Loucy (cell line): ENCODE measurements at regions not wholly inside any gene's neighbourhood (a gene's known extent, or its start where the extent isn't known, plus 50 kb on each side); places are given as distances from the start of the nearest gene placed in this dataset.

ENCODE experiments used
- H2AFZ ChIP-seq: fragments of 200-600 bp; sonication (generic); 2 replicates; pipeline ENCODE4 v1.6.0; 2016; ENCODE audit warnings: antibody characterized with exemption, mild to moderate bottlenecking, low read length, moderate library complexity
- H3F3A ChIP-seq: fragments of 200-600 bp; 2 replicates; pipeline ENCODE4 v1.6.0; 2016; ENCODE audit warnings: antibody characterized with exemption, low read depth, mild to moderate bottlenecking
- H3K27me3 ChIP-seq: fragments of 200-600 bp; sonication (generic); 2 replicates; pipeline ENCODE4 v1.6.1; 2014; ENCODE audit warnings: low read length, mild to moderate bottlenecking; ENCODE audit not compliant: insufficient read depth, poor library complexity, severe bottlenecking
- H3K36me3 ChIP-seq: fragments of 200-600 bp; sonication (generic); 2 replicates; pipeline ENCODE4 v1.6.1; 2016; ENCODE audit warnings: low read length; ENCODE audit not compliant: insufficient read depth
- H3K4me1 ChIP-seq: fragments of 200-600 bp; sonication (generic); 2 replicates; pipeline ENCODE4 v1.5.1; 2014; ENCODE audit warnings: low read length, mild to moderate bottlenecking; ENCODE audit not compliant: insufficient read depth, poor library complexity, severe bottlenecking
- H3K4me2 ChIP-seq: fragments of 200-600 bp; sonication (generic); 2 replicates; pipeline ENCODE4 v1.6.0; 2014; ENCODE audit warnings: antibody characterized with exemption, low read length, low read depth, mild to moderate bottlenecking; ENCODE audit not compliant: poor library complexity, severe bottlenecking
- H3K4me3 ChIP-seq: fragments of 200-600 bp; sonication (generic); 2 replicates; pipeline ENCODE4 v1.5.1; 2014; ENCODE audit warnings: low read length, mild to moderate bottlenecking, mixed read lengths; ENCODE audit not compliant: poor library complexity, severe bottlenecking
- H3K79me2 ChIP-seq: fragments of 200-600 bp; sonication (generic); 2 replicates; pipeline ENCODE4 v1.6.1; 2014; ENCODE audit warnings: low read length; ENCODE audit not compliant: insufficient read depth
- H3K9ac ChIP-seq: fragments of 200-600 bp; sonication (generic); 2 replicates; pipeline ENCODE4 v1.6.0; 2014; ENCODE audit warnings: mild to moderate bottlenecking, low read depth, low read length, moderate library complexity; ENCODE audit not compliant: poor library complexity, severe bottlenecking
- H3K9me2 ChIP-seq: fragments of 200-600 bp; sonication (generic); replicated peaks from 2 replicates; pipeline ENCODE4 v1.6.1; 2016; ENCODE audit warnings: low read depth, low read length, mixed read lengths
- H3K9me3 ChIP-seq: fragments of 200-600 bp; sonication (generic); 2 replicates; pipeline ENCODE4 v1.6.1; 2014; ENCODE audit warnings: mild to moderate bottlenecking, antibody characterized with exemption, low read length, low read depth; ENCODE audit not compliant: insufficient read depth
- H4K20me1 ChIP-seq: fragments of 200-600 bp; sonication (generic); 2 replicates; pipeline ENCODE4 v1.6.0; 2014; ENCODE audit warnings: antibody characterized with exemption, low read length, mild to moderate bottlenecking; ENCODE audit not compliant: insufficient read depth, poor library complexity, severe bottlenecking
- CTCF ChIP-seq: fragments of 200-600 bp; sonication (generic); conservative IDR thresholded peaks from 2 replicates; pipeline ENCODE4 v1.5.1; 2014; ENCODE audit warnings: mild to moderate bottlenecking, antibody characterized with exemption, low read length
- EZH2phosphoT487 ChIP-seq: fragments of 200-600 bp; IDR thresholded peaks from 2 replicates; pipeline ENCODE4 v1.6.1; 2018; ENCODE audit warnings: antibody characterized with exemption, mild to moderate bottlenecking, moderate library complexity, borderline replicate concordance

GRCh38 chr20:12014276-12014675, 96.6 kb downstream of the BTBD3 start:
- TF ChIP-seq EZH2phosphoT487 (no peak), CTCF (no peak)
- no peak overlapping the region for H3K4me2 ChIP-seq

GRCh38 chr20:12014736-12015135, 97.0 kb downstream of the BTBD3 start:
- Histone ChIP-seq H3K36me3 (no peaks in the 10 kb centered on the region), H3K79me2 (no peaks in the 10 kb centered on the region), H3K9ac (no peak overlapping the region), H3K27me3 (no peaks in the 10 kb centered on the region), H3K4me2 (no peak overlapping the region), H3K9me3 (no peaks in the 10 kb centered on the region), H3K9me2 (no peaks in the 10 kb centered on the region), H4K20me1 (no peaks in the 10 kb centered on the region), H3K4me1 (peaks cover 15% of the 10 kb centered on the region), H2AFZ (no peak overlapping the region), H3K4me3 (no peak overlapping the region), H3F3A (no peaks in the 10 kb centered on the region)
- TF ChIP-seq EZH2phosphoT487 (no peak), CTCF (no peak)

More at GRCh38 chr20:12014276-12014675, 96.6 kb downstream of the BTBD3 start:
- Histone ChIP-seq H3K79me2 (no peaks in the 10 kb centered on the region), H2AFZ (no peak overlapping the region), H3K4me1 (peaks cover 15% of the 10 kb centered on the region), H3K9ac (no peak overlapping the region), H3F3A (no peaks in the 10 kb centered on the region), H3K4me3 (no peak overlapping the region), H4K20me1 (no peaks in the 10 kb centered on the region), H3K27me3 (no peaks in the 10 kb centered on the region), H3K9me2 (no peaks in the 10 kb centered on the region), H3K36me3 (no peaks in the 10 kb centered on the region), H3K9me3 (no peaks in the 10 kb centered on the region)

- TF ChIP-seq EZH2phosphoT487 = no peak
- TF ChIP-seq CTCF = no peak
- Histone ChIP-seq H3K9me3 (no peaks in the 10 kb centered on the region), H3K36me3 (no peaks in the 10 kb centered on the region)
Observed at GRCh38 chr20:12016291-12016690, 98.6 kb downstream of the BTBD3 start.

More at GRCh38 chr20:12016291-12016690, 98.6 kb downstream of the BTBD3 start:
- Histone ChIP-seq H2AFZ (no peak overlapping the region), H4K20me1 (no peaks in the 10 kb centered on the region), H3K4me2 (no peak overlapping the region), H3K4me1 (peaks cover 15% of the 10 kb centered on the region), H3K9ac (no peak overlapping the region), H3K9me2 (no peaks in the 10 kb centered on the region), H3K4me3 (no peak overlapping the region), H3K27me3 (no peaks in the 10 kb centered on the region), H3K79me2 (no peaks in the 10 kb centered on the region), H3F3A (no peaks in the 10 kb centered on the region)
